ENCODE measurements at regions not wholly inside any gene's neighbourhood (a gene's known extent, or its start where the extent isn't known, plus 50 kb on each side); places are given as distances from the start of the nearest gene placed in this dataset.

DNA sequence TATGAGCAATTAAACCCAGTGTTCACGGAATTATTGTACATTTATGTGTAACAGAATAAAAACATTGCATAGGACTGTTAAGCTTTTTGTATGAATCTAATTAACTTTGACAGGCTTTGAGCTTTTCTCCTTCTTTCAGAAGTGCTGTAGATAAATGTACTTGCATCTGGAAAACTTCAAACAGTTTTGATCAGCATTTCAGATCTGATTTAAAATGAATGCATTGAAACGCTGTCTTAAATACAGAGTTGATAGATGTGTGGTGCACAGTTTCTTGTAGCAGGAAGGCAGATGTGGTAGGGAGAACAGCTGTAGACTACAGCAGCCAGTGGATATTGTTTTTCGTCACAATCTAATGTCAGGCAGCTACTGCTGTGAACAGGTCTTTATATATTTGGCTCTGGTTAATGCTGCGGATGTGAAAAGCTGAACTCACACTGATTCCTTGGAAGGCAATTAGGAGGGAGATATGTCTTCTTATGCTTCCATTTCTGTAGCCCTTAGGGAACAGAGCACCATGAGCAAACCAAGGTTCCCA, 193.8 kb upstream of the GOLIM4 start:
- Mint-ChIP-seq H3K4me3 (no peak overlapping the region), H3K9me3 (peaks cover 0 to 1% of the 10 kb centered on the region in 2 donors), H3K27ac (no peak overlapping the region), H3K4me1 (ENCODE audit: low read depth) (no peaks in the 10 kb centered on the region), H3K36me3 (ENCODE audit: insufficient read depth in 2 of 2) (no peaks in the 10 kb centered on the region), H3K27me3 (ENCODE audit: low read depth) (no peaks in the 10 kb centered on the region)
- ATAC-seq (replicated peaks in 1 of 2) (no peak), DNase-seq (no peak)

GRCh38 chr3:168288511-168289401, 193.0 kb upstream of the GOLIM4 start:
- H3K27ac Mint-ChIP-seq = no peak overlapping the region

DNA sequence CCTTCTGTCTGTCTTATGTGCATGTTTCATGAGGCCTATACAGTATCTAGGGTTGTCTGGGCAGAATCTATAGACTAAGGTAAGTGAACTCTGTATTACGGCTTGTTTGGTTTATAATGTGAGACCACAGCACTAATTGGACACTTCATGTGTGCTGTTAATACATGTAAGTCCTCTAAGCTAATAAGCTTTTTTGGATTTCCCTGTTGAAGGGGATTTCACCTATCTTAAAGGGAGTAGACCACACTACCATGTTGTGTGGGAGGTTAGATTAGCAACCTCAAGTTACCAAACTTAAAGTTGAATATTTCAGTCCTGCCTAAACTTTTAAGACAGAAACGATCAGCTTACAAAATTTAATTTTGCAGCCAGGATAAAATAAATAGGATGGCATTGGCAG, 189.8 kb upstream of the GOLIM4 start:
- H3K4me3 Mint-ChIP-seq = no peak overlapping the region
- ATAC-seq (replicated peaks in 1 of 2) (no peak), DNase-seq (no peak)
- no peak overlapping the region for H3K27ac Mint-ChIP-seq
- no peaks in the 10 kb centered on the region for H3K4me1 Mint-ChIP-seq (ENCODE audit: low read depth)
- H3K36me3 Mint-ChIP-seq (ENCODE audit: insufficient read depth in 2 of 2) = no peaks in the 10 kb centered on the region
- no peaks in the 10 kb centered on the region for H3K27me3 Mint-ChIP-seq (ENCODE audit: low read depth)
- H3K9me3 Mint-ChIP-seq = no peaks in the 10 kb centered on the region

More at GRCh38 chr3:168288511-168289401, 193.0 kb upstream of the GOLIM4 start:
- no peak for DNase-seq
- no peaks in the 10 kb centered on the region for H3K36me3 Mint-ChIP-seq (ENCODE audit: insufficient read depth in 2 of 2)
- H3K4me3 Mint-ChIP-seq = no peak overlapping the region
- H3K4me1 Mint-ChIP-seq (ENCODE audit: low read depth) = no peaks in the 10 kb centered on the region
- ATAC-seq (replicated peaks in 1 of 2) = no peak
- H3K27me3 Mint-ChIP-seq (ENCODE audit: low read depth) = no peaks in the 10 kb centered on the region
- peaks cover 0 to 1% of the 10 kb centered on the region in 2 donors for H3K9me3 Mint-ChIP-seq

DNA sequence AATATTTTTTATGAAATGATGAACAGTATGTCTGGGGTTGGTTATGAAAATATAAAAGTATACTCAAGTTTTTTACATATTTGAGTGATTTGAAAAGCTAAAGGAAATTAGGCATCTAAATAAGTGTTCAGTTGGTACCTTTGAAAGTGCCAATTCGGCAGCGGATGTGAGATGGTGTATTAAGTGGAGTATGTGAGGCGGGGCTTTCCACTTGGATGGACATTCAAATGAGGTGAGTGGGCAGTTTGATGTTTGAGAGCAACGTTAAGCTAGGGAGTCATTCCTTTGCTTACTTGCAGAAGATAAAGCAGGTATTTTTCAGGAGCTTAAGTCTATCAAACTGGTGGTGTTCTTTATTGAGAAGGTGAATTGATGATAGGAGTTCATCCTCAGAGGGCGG, 189.0 kb upstream of the GOLIM4 start:
- H3K27ac Mint-ChIP-seq = no peak overlapping the region
- H3K36me3 Mint-ChIP-seq (ENCODE audit: insufficient read depth in 2 of 2) = no peaks in the 10 kb centered on the region
- H3K4me1 Mint-ChIP-seq (ENCODE audit: low read depth) = no peaks in the 10 kb centered on the region
- no peak overlapping the region for H3K4me3 Mint-ChIP-seq
- H3K27me3 Mint-ChIP-seq (ENCODE audit: low read depth) = no peaks in the 10 kb centered on the region
- DNase-seq = no peak
- H3K9me3 Mint-ChIP-seq = no peaks in the 10 kb centered on the region
- ATAC-seq (replicated peaks in 1 of 2) = no peak

DNA sequence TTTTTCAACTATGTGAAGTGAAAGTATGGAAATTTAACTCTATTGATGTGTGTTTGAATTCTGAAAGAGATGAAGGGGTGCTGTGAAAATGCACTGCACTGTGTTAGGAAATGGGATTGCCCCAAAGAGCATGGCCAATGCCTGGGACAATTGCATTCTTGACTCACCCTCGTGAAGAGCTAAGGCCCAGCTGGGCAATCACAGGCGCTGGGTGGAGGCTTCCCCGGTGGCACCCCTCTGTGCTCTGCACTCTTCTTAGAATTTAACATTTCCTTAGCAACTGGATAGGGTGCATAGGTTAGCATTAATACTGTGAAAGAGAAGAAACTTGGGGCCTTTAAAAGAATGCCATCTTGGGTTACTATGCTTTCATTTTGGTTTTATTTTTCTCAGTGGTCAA, 179.9 kb upstream of the GOLIM4 start:
- no peak for DNase-seq
- Mint-ChIP-seq H3K36me3 (ENCODE audit: insufficient read depth in 2 of 2) (no peaks in the 10 kb centered on the region), H3K4me1 (ENCODE audit: low read depth) (no peaks in the 10 kb centered on the region), H3K27ac (no peak overlapping the region), H3K4me3 (no peak overlapping the region), H3K27me3 (ENCODE audit: low read depth) (no peaks in the 10 kb centered on the region), H3K9me3 (peaks cover 0 to 5% of the 10 kb centered on the region in 2 donors)
- no peak for ATAC-seq (replicated peaks in 1 of 2)

DNA sequence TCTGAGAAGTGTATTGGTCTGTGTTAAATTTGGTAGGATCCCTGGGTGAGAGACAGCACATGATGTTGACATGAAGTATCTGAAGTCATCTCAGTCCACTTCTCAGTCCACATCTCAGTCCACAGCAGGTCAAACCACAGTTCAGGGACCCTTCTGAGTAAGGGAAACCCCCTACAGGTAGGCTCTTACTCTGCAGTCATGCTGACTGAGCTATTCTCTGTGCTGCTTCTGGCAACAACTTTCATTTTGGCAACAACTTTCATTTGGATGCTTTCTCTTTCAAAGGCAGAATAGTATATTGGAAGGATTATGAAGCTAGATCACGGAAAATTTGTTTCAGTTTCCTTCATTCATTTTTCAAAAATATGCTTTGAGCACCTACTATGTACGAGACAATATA, 178.2 kb upstream of the GOLIM4 start:
- no peaks in the 10 kb centered on the region for H3K36me3 Mint-ChIP-seq (ENCODE audit: insufficient read depth in 2 of 2)
- no peak overlapping the region for H3K27ac Mint-ChIP-seq
- no peak for ATAC-seq (replicated peaks in 1 of 2)
- no peaks in the 10 kb centered on the region for H3K27me3 Mint-ChIP-seq (ENCODE audit: low read depth)
- peaks cover 0 to 5% of the 10 kb centered on the region in 2 donors for H3K9me3 Mint-ChIP-seq
- no peak for DNase-seq
- H3K4me1 Mint-ChIP-seq (ENCODE audit: low read depth) = no peaks in the 10 kb centered on the region
- H3K4me3 Mint-ChIP-seq = no peak overlapping the region

DNA sequence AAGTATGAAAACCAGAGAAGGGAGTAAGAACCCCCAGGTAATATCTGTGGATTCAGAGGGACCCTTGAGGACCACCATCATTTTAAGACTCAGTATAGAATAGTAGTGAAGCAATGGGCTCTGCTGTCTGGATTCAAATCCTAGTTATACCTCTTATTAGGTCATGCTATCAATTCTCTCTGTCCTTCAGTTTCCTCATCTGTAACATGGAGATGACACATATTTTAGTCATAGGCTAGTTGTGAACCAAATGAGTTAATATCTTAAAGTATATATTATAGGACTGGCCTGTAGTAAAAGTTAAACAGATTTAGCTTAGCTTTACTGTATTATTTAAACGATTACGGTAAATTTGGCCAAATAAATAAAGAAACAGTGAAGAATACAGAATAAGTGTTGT, 177.3 kb upstream of the GOLIM4 start:
- Mint-ChIP-seq H3K4me1 (ENCODE audit: low read depth) (no peaks in the 10 kb centered on the region), H3K36me3 (ENCODE audit: insufficient read depth in 2 of 2) (no peaks in the 10 kb centered on the region), H3K27ac (no peak overlapping the region), H3K9me3 (peaks cover 0 to 5% of the 10 kb centered on the region in 2 donors), H3K4me3 (no peak overlapping the region), H3K27me3 (ENCODE audit: low read depth) (no peaks in the 10 kb centered on the region)
- ATAC-seq (replicated peaks in 1 of 2) (no peak), DNase-seq (no peak)

- Mint-ChIP-seq H3K27me3 (ENCODE audit: low read depth) (no peaks in the 10 kb centered on the region), H3K4me1 (ENCODE audit: low read depth) (no peaks in the 10 kb centered on the region), H3K4me3 (no peak overlapping the region), H3K9me3 (peaks cover 0 to 5% of the 10 kb centered on the region in 2 donors), H3K27ac (no peak overlapping the region), H3K36me3 (ENCODE audit: insufficient read depth in 2 of 2) (no peaks in the 10 kb centered on the region)
- ATAC-seq (replicated peaks in 1 of 2) (no peak), DNase-seq (no peak)
These were observed 176.7 kb upstream of the GOLIM4 start for GRCh38 chr3:168272343-168272985.

GRCh38 chr3:168271932-168272331, 176.2 kb upstream of the GOLIM4 start:
- Mint-ChIP-seq H3K27ac (no peak overlapping the region), H3K36me3 (ENCODE audit: insufficient read depth in 2 of 2) (no peaks in the 10 kb centered on the region), H3K4me1 (ENCODE audit: low read depth) (no peaks in the 10 kb centered on the region), H3K4me3 (no peak overlapping the region), H3K27me3 (ENCODE audit: low read depth) (no peaks in the 10 kb centered on the region), H3K9me3 (peaks cover 0 to 5% of the 10 kb centered on the region in 2 donors)
- DNase-seq (no peak), ATAC-seq (replicated peaks in 1 of 2) (no peak)

- no peaks in the 10 kb centered on the region for H3K27me3 Mint-ChIP-seq (ENCODE audit: low read depth)
- peaks cover 0 to 2% of the 10 kb centered on the region in 2 donors for H3K9me3 Mint-ChIP-seq
- no peaks in the 10 kb centered on the region for H3K4me1 Mint-ChIP-seq (ENCODE audit: low read depth)
- ATAC-seq (replicated peaks in 1 of 2) (no peak), DNase-seq (no peak)
- H3K27ac Mint-ChIP-seq = no peak overlapping the region
- H3K36me3 Mint-ChIP-seq (ENCODE audit: insufficient read depth in 2 of 2) = no peaks in the 10 kb centered on the region
- H3K4me3 Mint-ChIP-seq = no peak overlapping the region
These were observed 173.3 kb upstream of the GOLIM4 start for GRCh38 chr3:168269001-168269400.

DNA sequence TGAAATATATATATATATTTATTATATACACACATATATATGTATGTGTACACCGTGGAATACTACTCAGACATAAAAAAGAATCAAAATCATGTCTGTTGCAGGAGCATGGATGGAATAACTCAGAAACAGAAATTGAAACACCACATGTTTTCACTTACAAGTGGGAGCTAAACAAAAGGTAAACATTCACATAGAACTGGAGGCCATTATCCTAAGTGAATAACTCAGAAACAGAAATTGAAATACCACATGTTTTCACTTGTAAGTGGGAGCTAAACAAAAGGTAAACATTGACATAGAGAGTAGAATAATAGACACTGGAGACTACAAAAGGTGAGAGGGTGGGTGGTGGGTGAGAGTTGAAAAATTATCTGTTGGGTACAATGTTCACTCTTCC, 171.5 kb upstream of the GOLIM4 start:
- no peak overlapping the region for H3K27ac Mint-ChIP-seq
- H3K36me3 Mint-ChIP-seq (ENCODE audit: insufficient read depth in 2 of 2) = no peaks in the 10 kb centered on the region
- H3K9me3 Mint-ChIP-seq = peaks cover 0 to under 1% of the 10 kb centered on the region in 2 donors
- H3K27me3 Mint-ChIP-seq (ENCODE audit: low read depth) = no peaks in the 10 kb centered on the region
- H3K4me3 Mint-ChIP-seq = no peak overlapping the region
- ATAC-seq (replicated peaks in 1 of 2) = no peak
- no peak for DNase-seq
- H3K4me1 Mint-ChIP-seq (ENCODE audit: low read depth) = no peaks in the 10 kb centered on the region

- DNase-seq (no peak), ATAC-seq (replicated peaks in 1 of 2) (no peak)
- Mint-ChIP-seq H3K4me1 (ENCODE audit: low read depth) (no peaks in the 10 kb centered on the region), H3K36me3 (ENCODE audit: insufficient read depth in 2 of 2) (no peaks in the 10 kb centered on the region), H3K4me3 (no peak overlapping the region), H3K9me3 (no peaks in the 10 kb centered on the region), H3K27ac (no peak overlapping the region), H3K27me3 (ENCODE audit: low read depth) (no peaks in the 10 kb centered on the region)
These were observed 170.6 kb upstream of the GOLIM4 start for GRCh38 chr3:168266335-168266734.

GRCh38 chr3:168262887-168263286, 167.2 kb upstream of the GOLIM4 start:
- no peaks in the 10 kb centered on the region for H3K4me1 Mint-ChIP-seq (ENCODE audit: low read depth)
- H3K4me3 Mint-ChIP-seq = no peak overlapping the region
- ATAC-seq (replicated peaks in 1 of 2) = no peak
- H3K27ac Mint-ChIP-seq = no peak overlapping the region
- H3K9me3 Mint-ChIP-seq = no peaks in the 10 kb centered on the region
- DNase-seq = no peak
- no peaks in the 10 kb centered on the region for H3K36me3 Mint-ChIP-seq (ENCODE audit: insufficient read depth in 2 of 2)
- H3K27me3 Mint-ChIP-seq (ENCODE audit: low read depth) = peaks cover 5% of the 10 kb centered on the region

Measured in activated T-cell treated with anti-CD3 and anti-CD28 coated beads, Interleukin-2, amount 50 U/mL, for 72 hours (primary cell).